ENCODE measurements at regions not wholly inside any gene's neighbourhood (a gene's known extent, or its start where the extent isn't known, plus 50 kb on each side); places are given as distances from the start of the nearest gene placed in this dataset.
"Not testable (repeated sequence)": the region's sequence is repeated elsewhere in the genome, so short reads cannot be mapped to it uniquely, and the experiment has no call there.

- H3K36me3 ChIP-seq (ENCODE audit: low read depth, missing control alignments) = no peaks in the 10 kb centered on the region
- no peaks in the 10 kb centered on the region for H3K4me1 ChIP-seq
- 84 to 89% methylated on average over 7 of the region's 7 CpGs for WGBS, 2 donors
- H3K27me3 ChIP-seq = no peaks in the 10 kb centered on the region
- TF ChIP-seq POLR2A (IDR thresholded peaks at IDR 0.05) = no peak
- no peak for TF ChIP-seq CTCF (IDR thresholded peaks at IDR 0.05)
- H3K27ac ChIP-seq = no peak overlapping the region
- intact Hi-C loops (cut with DNase I; ENCODE audit: low total_unique reads) = no loop called here
- H3K4me3 ChIP-seq = no peak overlapping the region
- H3K9me3 ChIP-seq = no peaks in the 10 kb centered on the region
- no peak for DNase-seq
These were observed 113.0 kb upstream of the SPACA7 start for GRCh38 chr13:112263152-112263551.

GRCh38 chr13:112267660-112268059 lies 108.5 kb upstream of the SPACA7 start:
- Histone ChIP-seq H3K27ac (no peak overlapping the region), H3K36me3 (ENCODE audit: low read depth, missing control alignments) (no peaks in the 10 kb centered on the region), H3K4me3 (no peak overlapping the region), H3K4me1 (no peaks in the 10 kb centered on the region), H3K9me3 (no peaks in the 10 kb centered on the region), H3K27me3 (no peaks in the 10 kb centered on the region)
- 84 to 88% methylated on average over 3 of the region's 3 CpGs for WGBS, 2 donors
- DNase-seq = no peak
- TF ChIP-seq POLR2A (IDR thresholded peaks at IDR 0.05) (no peak), CTCF (IDR thresholded peaks at IDR 0.05) (no peak)
- intact Hi-C loops (cut with DNase I; ENCODE audit: low total_unique reads) = no loop called here

- no peaks in the 10 kb centered on the region for H3K27me3 ChIP-seq
- no peaks in the 10 kb centered on the region for H3K36me3 ChIP-seq (ENCODE audit: low read depth, missing control alignments)
- no peak overlapping the region for H3K27ac ChIP-seq
- 64 to 73% methylated on average over 2 of the region's 2 CpGs for WGBS, 2 donors
- no peaks in the 10 kb centered on the region for H3K4me1 ChIP-seq
- TF ChIP-seq CTCF (IDR thresholded peaks at IDR 0.05) (no peak), POLR2A (IDR thresholded peaks at IDR 0.05) (no peak)
- H3K4me3 ChIP-seq = no peak overlapping the region
- H3K9me3 ChIP-seq = no peaks in the 10 kb centered on the region
- no peak for DNase-seq
- intact Hi-C loops (cut with DNase I; ENCODE audit: low total_unique reads) = no loop called here
These were observed 105.2 kb upstream of the SPACA7 start for GRCh38 chr13:112270951-112271350.

GRCh38 chr13:112286733-112287132 lies 89.4 kb upstream of the SPACA7 start:
- DNase-seq; H3K36me3 ChIP-seq (ENCODE audit: low read depth, missing control alignments); H3K27ac ChIP-seq; H3K9me3 ChIP-seq; intact Hi-C loops (cut with DNase I; ENCODE audit: low total_unique reads); H3K27me3 ChIP-seq; H3K4me1 ChIP-seq; H3K4me3 ChIP-seq: not testable (repeated sequence)

- no peaks in the 10 kb centered on the region for H3K9me3 ChIP-seq
- intact Hi-C loops (cut with DNase I; ENCODE audit: low total_unique reads) = no loop called here
- TF ChIP-seq POLR2A (IDR thresholded peaks at IDR 0.05) = no peak
- no peak for TF ChIP-seq CTCF (IDR thresholded peaks at IDR 0.05)
- no peaks in the 10 kb centered on the region for H3K36me3 ChIP-seq (ENCODE audit: low read depth, missing control alignments)
- DNase-seq = no peak
- H3K27ac ChIP-seq = no peak overlapping the region
- 83 to 87% methylated on average over 7 of the region's 7 CpGs for WGBS, 2 donors
- no peaks in the 10 kb centered on the region for H3K4me1 ChIP-seq
- no peak overlapping the region for H3K4me3 ChIP-seq
- no peaks in the 10 kb centered on the region for H3K27me3 ChIP-seq
These were observed 55.9 kb upstream of the SPACA7 start for GRCh38 chr13:112320303-112320702.

Measured in testis (tissue), 2 donors.